ENCODE measurements at regions not wholly inside any gene's neighbourhood (a gene's known extent, or its start where the extent isn't known, plus 50 kb on each side); places are given as distances from the start of the nearest gene placed in this dataset.
A peak's percentile ranks its signal among the peaks of the same experiment; 100 is the strongest.
"Not testable (repeated sequence)": the region's sequence is repeated elsewhere in the genome, so short reads cannot be mapped to it uniquely, and the experiment has no call there.

GRCh38 chrX:79026742-79027141, 81.6 kb downstream of the P2RY10 start:
- not testable (repeated sequence) for DNase-seq (ENCODE audit: low spot score)

GRCh38 chrX:79035421-79035820, 90.2 kb downstream of the P2RY10 start:
- no peak for DNase-seq (ENCODE audit: low spot score)

GRCh38 chrX:79036157-79036880, 91.1 kb downstream of the P2RY10 start:
- no peak for DNase-seq (ENCODE audit: low spot score)

GRCh38 chrX:79065696-79066095, 78.8 kb upstream of the GPR174 start:
- no peak for DNase-seq (ENCODE audit: low spot score)

GRCh38 chrX:79078114-79078513, 66.4 kb upstream of the GPR174 start:
- DNase-seq (ENCODE audit: low spot score): no peak

- DNase-seq (ENCODE audit: low spot score): no peak
Observed at GRCh38 chrX:79079477-79079876, 65.0 kb upstream of the GPR174 start.

GRCh38 chrX:79080141-79080540, 64.3 kb upstream of the GPR174 start:
- DNase-seq (ENCODE audit: low spot score): no peak

- peak; percentile 20 for DNase-seq (ENCODE audit: low spot score)
Observed at GRCh38 chrX:79081895-79082512, 62.5 kb upstream of the GPR174 start.

GRCh38 chrX:79082899-79083298, 61.6 kb upstream of the GPR174 start:
- no peak for DNase-seq (ENCODE audit: low spot score)

GRCh38 chrX:79084923-79085322, 59.6 kb upstream of the GPR174 start:
- no peak for DNase-seq (ENCODE audit: low spot score)

- no peak for DNase-seq (ENCODE audit: low spot score)
Observed at GRCh38 chrX:79089896-79090584, 54.4 kb upstream of the GPR174 start.

GRCh38 chrX:79094075-79094832, 50.2 kb upstream of the GPR174 start:
- no peak for DNase-seq (ENCODE audit: low spot score)
